Activated CD4-positive, alpha-beta T cell treated with anti-CD3 and anti-CD28 coated beads, Interleukin-2, amount 50 U/mL, for 16 hours (primary cell): ENCODE measurements at regions not wholly inside any gene's neighbourhood (a gene's known extent, or its start where the extent isn't known, plus 50 kb on each side); places are given as distances from the start of the nearest gene placed in this dataset.

Experiments
- DNase-seq: peaks from one replicate; pipeline ENCODE4 v3.0.0-alpha.2; 2020

GRCh38 chr9:89953824-89954615 lies 349.2 kb downstream of the GADD45G start:
- no peak for DNase-seq

- no peak for DNase-seq
These were observed 350.3 kb downstream of the GADD45G start for GRCh38 chr9:89955144-89955543.

GRCh38 chr9:89955626-89956025 lies 350.8 kb downstream of the GADD45G start:
- no peak for DNase-seq

GRCh38 chr9:89956331-89956730 lies 351.5 kb downstream of the GADD45G start:
- DNase-seq: no peak

GRCh38 chr9:89956907-89957306 lies 352.1 kb downstream of the GADD45G start:
- no peak for DNase-seq

GRCh38 chr9:89958086-89958485 lies 353.3 kb downstream of the GADD45G start:
- DNase-seq: no peak

- peak; percentile 65 for DNase-seq
These were observed 357.0 kb downstream of the GADD45G start for GRCh38 chr9:89961616-89962341.

- DNase-seq: no peak
These were observed 358.5 kb downstream of the GADD45G start for GRCh38 chr9:89963280-89963679.

- DNase-seq: no peak
These were observed 362.7 kb downstream of the GADD45G start for GRCh38 chr9:89967527-89967926.

- DNase-seq: peak; percentile 74
These were observed 364.4 kb downstream of the GADD45G start for GRCh38 chr9:89969156-89969675.

- no peak for DNase-seq
These were observed 365.2 kb downstream of the GADD45G start for GRCh38 chr9:89969881-89970639.

GRCh38 chr9:89970701-89971100 lies 365.9 kb downstream of the GADD45G start:
- DNase-seq: no peak

GRCh38 chr9:89972535-89972934 lies 367.7 kb downstream of the GADD45G start:
- DNase-seq: peak; percentile 54

GRCh38 chr9:89974582-89974981 lies 369.8 kb downstream of the GADD45G start:
- DNase-seq: no peak

- DNase-seq: no peak
These were observed 370.2 kb downstream of the GADD45G start for GRCh38 chr9:89975024-89975423.

- no peak for DNase-seq
These were observed 370.8 kb downstream of the GADD45G start for GRCh38 chr9:89975630-89976029.

GRCh38 chr9:89978185-89978584 lies 373.4 kb downstream of the GADD45G start:
- DNase-seq: no peak

GRCh38 chr9:89980600-89980999 lies 375.8 kb downstream of the GADD45G start:
- DNase-seq: no peak

GRCh38 chr9:89982016-89982415 lies 377.2 kb downstream of the GADD45G start:
- no peak for DNase-seq

GRCh38 chr9:89983411-89983810 lies 378.6 kb downstream of the GADD45G start:
- DNase-seq: peak; percentile 77

GRCh38 chr9:89984214-89984613 lies 379.4 kb downstream of the GADD45G start:
- peak; percentile 61 for DNase-seq

- DNase-seq: peak; percentile 27
These were observed 380.3 kb downstream of the GADD45G start for GRCh38 chr9:89985068-89985467.

- DNase-seq: peak; percentile 54
These were observed 381.4 kb downstream of the GADD45G start for GRCh38 chr9:89986190-89986589.
